Hematopoietic multipotent progenitor cell treated with erythropoietin and hydrocortisone succinate and interleukin-3 and kit ligand, for 17 days (in vitro differentiated cells): ENCODE measurements at regions not wholly inside any gene's neighbourhood (a gene's known extent, or its start where the extent isn't known, plus 50 kb on each side); places are given as distances from the start of the nearest gene placed in this dataset.

ENCODE experiments used
- DNase-seq: peaks from one replicate; pipeline ENCODE4 v3.0.0-alpha.2; 2015; ENCODE audit warnings: low spot score

DNA sequence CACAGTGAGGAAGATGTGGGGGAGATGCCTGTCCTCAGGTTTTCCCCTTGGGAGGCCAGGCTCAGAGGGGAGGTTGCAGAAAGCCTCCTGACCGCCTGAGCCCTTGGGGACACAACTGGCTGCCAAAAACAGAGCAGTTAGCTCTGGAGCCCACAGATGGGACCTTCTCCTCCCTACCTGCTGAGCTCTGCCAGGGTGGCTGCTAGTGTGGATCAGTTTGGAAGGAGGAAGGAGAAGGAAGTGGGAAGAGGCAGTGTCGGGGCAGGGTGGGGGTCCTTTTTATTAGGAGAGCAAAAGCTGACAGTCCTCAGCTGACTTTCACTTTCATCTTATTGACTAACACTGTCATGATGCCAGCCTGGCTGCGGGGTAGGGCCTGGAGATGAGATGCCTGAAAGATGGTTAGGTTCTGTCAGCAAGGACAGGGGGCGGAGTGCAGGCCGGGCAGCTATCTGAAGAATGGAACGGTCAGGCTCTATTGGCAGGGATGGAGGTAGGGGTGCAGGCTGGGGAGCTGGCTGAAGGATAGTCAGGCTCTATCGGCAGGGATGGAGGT lies 188.5 kb upstream of the HDAC4 start:
- DNase-seq = no peak

DNA sequence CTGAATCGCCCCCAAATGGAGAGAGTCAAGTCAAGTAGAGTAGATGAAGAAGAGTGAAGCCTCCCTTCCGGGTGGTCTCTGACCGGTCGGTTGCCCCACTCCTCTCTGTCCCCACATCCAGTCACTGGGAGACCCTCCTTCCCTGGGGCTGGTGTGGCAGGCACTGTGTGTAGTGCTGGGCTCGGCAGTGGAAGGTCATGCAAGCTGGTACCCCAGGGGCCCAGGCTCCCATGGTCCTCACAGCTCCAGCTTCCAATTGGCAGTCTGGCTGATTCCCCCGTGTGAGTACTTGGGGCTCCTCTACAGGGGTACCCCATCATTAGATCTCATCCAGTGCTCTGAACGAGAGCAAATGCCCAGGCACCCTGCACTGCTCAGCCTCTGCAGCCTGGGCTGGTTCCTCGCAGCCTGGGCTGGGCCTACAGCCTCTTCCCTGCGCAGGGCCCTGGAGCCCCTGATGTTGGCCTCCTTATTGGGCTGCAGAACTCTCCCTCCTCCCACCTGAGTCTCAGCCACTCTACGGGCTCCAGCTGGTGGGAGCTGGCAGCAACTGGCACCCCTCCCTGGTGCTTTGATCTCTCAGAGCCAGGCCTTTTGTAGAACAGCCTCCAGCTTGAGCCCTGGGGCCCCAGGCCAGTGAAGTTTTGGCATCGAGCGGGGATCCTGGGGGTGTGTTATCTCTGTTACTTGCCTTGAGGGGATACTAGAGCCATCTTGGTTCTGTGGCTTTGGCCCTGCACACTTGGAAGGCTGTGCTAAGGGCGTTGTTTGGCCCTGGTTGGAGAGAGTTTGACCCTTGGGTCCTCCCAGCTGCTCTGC lies 187.8 kb upstream of the HDAC4 start:
- DNase-seq = no peak

DNA sequence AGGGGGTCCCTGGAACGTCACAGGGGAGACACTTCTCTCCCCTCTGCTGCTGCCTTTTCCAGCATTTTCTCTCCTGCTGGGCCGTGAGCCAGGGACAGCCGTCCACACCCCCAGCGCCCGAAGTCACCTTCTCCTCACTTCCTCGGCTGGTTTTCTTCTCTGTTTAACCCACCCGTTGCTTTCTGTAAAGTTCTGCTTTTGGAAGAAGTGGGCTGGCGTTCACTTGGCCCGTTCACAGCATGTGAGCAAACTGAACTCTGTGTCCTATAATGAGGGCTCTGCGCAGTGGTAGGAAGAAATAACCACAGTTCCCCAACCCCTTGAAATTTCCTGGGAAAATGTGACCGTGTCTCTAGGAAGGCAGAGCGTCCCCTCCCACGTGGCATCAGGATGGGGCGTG lies 187.0 kb upstream of the HDAC4 start:
- no peak for DNase-seq

DNA sequence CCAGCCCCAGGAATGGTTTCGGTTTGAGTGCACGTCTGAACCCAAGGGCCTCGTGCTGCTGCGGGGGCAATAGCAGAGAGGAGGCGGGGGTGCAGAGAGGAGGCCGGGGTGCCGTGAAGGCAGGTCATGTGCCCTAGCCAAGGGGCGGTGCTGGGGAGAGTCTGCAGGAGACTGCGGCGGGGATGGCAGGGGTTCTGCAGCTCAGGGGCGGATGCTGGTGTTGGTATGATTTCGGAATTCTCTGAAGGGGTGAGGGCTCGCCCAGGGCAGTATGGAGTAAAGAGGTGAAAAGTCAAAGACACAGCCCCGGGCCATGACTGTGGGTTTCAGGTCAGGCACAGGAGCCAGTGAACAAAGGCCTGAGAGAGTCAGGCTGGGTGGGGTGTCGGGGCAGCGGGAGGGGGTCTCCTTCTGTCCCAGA lies 186.5 kb upstream of the HDAC4 start:
- DNase-seq = no peak

DNA sequence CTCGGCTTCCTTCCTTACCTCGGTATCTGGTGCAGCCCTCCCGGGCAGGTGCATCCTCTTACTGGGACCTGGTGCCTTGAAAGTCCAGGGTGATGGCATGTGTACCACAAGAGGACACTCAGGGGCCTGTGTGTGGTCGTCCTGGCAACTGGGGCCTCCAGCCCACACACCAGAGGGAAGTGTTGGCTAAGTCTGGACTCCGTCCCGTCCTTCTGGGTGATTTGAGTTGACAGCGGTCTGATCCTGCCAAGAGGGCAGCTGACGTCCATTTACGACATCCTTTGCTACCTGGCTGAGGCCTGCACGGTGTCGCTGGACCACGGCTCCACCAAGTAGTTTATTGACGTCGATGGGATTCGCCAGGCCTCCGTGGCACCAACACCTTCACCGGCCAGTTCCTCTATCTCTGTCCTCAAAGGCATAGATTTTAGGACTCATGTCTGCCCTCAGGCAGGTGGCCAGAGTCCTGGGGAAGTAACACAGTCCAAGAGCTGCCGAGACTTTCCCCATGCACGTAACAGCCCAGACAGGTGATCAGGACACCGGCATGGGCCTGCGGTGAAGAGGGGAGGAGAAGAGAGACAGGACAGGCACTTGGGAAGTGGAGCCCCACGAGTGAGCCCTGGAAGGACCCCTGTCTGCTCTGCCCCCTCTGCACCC lies 186.0 kb upstream of the HDAC4 start:
- DNase-seq = no peak

DNA sequence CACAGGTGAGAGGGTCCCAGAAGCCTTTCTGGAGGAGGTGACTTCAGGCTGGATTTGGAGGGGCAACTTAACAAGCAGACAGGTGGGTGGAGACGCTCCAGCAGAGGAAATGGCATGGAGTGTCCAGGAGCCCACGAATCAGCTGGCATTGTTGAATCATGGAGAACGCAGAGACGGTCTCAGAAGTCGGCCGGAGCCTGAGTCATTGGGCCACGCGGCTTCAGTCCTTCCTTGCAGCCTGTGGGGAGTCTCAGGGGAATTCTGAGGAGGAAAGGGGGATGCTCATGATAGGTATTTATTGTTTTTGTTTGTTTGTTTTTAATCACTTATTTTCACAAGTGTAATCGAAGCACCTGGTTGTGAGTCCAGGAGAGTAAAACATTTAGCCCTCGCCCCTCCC lies 184.6 kb upstream of the HDAC4 start:
- DNase-seq = no peak

DNA sequence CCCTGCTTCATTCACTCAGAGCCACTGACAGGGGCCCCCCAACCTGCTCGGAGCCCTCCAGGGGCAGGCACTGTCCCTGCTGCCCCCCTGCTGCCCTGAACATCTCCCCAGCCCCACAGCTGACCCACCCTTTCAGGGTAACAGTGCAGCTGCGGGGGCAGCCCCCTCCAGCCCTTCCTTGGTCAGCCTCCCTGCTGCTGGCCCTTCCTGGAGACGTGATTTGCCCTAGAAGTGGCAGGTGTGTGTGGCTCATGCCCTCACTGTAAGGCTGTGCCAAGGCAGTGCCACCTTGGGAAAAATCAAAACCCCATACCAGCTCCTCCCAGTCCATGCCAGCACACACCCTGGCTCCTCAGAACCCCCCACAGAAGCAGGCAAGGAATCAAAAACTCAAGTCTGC lies 184.2 kb upstream of the HDAC4 start:
- no peak for DNase-seq

DNA sequence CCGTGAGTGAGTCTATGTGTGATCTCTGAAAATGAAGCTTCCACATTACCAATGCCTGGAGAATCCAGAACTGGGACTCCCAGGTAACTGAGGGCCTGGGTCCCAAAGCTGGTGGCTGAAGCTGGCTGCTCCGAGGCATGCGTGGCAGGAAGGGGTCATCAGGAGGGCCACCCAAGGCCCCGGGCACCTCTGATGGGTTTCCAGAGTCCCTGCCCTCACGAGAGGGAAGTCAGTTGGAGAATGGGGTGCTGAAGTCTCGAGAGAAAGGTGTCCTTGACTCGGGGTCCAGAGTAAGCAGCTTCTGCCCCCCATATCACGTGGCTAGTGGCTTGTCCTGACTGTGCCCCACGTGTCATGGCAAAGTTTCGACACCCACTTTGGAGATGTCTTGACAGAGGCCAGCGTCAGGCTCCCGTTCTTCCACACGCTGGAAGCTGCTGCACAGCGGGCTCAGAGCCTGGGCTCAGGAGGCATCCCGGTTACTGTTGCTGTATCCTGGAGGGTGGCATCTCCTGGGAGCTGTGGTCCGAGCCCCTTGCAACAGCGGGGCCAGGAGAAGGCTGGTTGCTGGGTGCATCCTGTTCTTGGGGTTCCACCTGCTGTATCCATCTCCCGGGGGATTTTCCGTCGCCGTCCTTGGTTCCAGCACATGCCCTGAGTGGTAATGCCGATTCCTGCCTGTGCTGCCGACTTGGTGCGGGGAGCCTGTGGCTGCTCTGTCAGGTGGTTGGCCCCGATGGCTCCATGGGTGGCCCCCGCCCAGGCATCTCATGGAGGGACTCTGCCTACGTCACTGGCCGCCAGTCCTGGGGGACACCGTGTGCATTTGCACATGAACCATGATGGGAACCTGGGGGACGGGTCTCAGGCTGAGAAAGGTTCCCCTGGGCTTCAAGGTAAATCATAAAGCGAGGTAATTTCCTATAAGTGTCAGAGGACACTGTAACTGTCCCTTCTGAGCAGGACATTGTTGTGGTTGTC lies 183.3 kb upstream of the HDAC4 start:
- no peak for DNase-seq

DNA sequence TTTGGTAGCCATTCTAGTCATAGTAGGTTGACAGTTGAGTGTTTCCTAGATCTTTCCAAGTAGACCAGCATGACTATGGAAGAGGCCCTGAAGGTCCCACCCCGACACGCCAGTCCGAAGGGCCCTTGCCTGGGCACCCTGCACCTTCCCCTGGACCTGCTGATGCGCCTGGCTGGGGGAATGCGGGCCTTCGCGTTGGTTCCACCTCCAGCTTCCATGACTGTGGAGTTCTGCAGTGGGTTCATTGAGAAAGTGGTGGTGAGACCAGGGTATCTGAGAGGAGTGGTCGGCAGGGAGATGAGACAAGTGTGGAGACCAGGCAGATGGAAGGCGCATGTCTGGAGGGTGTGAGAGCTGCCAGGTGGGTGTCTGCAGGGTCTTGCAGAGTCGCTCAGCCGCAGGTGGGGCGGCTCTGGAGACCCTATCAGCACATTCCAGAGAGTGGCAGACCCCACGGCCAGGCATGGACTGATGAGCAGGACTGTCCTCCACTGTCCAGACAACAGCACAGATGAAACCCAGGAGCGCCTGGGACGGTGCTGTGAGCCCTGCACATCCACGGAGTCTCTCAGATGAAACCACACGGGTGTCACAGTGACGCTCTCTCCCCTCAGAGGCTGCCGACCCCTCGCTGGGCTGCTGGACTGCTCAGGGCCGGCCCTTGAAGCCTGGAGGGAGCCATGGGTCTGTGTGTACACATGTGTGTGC lies 182.5 kb upstream of the HDAC4 start:
- DNase-seq = no peak

DNA sequence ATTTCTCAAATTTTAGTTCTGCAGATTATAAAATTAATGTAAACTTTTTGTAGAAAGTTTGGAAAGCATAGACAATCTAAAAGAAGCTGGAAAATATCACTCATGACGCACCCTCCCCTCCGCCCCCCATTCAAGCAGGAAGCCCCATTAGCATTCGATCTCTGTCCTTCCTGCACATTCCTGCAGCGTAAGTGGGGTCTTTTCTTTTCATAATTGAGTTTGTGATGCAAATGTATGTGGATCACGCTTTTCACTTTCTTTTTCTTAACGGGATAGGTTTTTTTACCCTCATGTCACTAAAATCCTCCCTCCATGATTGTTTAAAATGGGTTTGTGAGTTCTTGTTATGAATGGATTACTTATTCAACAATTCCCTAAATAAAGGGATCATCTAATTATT lies 181.7 kb upstream of the HDAC4 start:
- DNase-seq = no peak

DNA sequence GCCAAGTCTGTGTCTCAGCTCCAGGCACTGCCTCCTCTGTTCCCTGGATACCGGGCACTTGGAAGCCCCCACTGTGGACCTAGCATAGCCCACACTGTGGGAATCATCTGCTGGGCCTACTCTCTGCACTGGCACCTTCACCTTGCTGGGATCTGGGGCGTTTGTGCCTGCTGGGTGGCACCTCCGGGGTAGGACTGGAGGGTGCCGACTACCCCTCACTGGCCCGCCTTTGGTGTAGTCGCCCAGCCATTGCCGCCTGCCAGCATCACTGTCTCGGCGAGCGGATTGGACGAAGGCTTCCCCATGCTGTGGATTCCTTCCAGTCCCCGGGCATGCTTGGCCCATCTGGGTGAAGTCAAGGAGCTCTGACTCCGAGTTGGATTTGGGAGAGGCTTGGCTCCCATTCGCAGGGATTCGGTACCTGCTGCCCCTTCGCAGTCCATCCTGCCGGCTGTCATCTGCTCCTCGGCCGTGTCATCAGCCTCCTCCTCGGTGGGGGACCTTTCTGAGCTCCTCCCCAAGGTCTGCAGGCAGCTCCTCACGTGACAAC lies 180.6 kb upstream of the HDAC4 start:
- no peak for DNase-seq

DNA sequence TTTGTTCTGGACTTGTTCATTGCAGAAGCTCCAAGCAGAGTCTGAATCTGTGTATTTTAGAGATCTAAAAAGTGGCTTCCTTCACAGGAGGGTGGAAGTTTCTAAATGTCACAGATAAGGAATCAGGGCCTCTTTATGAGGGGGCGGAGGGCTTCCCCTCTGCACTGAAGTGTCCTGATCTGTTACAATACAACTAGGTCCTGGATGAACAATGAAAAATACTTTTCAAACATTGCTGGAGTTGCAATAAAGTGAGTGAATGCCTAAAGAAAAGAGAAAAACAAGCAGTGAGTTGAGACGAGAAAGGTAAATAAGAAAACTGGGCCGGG lies 179.3 kb upstream of the HDAC4 start:
- no peak for DNase-seq

DNA sequence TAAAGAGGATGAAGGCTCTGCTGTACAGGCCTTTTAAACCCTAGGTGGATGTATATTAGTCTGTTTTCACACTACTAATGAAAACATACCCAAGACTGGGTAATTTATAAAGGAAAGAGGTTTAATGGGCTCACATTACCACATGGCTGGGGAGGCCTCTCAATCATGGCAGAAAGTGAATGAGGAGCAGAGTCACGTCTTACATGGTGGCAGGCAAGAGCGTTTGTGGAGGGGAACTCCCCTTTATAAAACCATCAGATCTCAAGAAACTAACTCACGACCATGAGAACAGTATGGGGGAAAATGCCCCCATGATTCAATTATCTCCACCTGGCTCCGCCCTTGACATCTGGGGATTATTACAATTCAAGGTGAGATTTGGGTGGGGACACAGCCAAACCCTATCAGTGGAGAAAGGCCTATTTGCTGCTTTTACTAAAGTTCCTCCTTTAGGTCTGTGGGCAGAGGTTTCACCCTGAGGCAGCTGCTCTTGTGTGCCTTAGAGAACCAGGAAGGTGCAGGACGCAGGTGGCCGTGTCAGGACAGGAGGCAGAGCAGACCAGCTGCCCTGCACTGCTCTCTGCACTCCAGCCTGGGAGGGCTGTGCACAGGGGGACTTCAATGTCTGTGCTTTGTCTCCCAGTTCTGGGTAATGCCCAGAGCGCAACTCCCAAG lies 178.8 kb upstream of the HDAC4 start:
- no peak for DNase-seq

DNA sequence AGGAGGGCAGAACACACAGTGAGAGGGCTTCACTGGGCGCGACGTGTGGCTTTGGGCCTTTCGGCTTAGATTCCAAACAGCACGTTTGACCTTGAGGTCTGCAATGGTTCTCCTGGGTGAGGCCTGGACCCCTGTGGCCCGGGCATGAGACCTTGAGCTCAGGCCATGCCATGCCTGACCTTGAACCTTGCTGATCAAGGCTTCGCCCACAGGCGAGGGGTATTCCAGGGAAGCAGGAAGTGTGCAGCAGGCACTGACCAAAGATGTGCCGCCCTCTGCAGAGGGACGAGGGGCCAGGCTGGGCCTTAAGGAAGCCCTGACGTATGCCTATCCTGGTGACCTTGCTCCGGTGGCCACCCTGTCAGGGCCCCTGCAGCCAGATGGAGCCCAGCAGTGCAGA lies 178.3 kb upstream of the HDAC4 start:
- no peak for DNase-seq

DNA sequence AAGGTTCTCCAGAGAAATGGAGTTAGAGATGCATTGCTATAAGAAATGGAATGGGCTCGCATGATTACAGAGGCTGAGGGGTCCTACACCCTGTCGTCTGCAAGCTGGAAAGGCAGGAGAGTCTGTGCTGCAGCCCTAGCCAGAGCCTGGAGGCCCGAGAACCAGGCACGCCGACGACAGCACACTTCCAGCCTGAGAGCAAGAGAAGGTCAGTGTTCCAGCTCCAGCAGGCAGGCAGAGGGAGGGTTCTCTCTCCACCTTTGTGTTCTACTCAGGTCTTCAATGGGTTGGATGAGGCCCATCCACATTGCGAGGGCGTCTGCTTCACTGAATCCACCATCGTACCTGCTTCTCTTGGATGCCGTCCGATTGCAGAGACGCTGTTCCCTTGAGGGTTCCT lies 177.6 kb upstream of the HDAC4 start:
- DNase-seq = no peak

DNA sequence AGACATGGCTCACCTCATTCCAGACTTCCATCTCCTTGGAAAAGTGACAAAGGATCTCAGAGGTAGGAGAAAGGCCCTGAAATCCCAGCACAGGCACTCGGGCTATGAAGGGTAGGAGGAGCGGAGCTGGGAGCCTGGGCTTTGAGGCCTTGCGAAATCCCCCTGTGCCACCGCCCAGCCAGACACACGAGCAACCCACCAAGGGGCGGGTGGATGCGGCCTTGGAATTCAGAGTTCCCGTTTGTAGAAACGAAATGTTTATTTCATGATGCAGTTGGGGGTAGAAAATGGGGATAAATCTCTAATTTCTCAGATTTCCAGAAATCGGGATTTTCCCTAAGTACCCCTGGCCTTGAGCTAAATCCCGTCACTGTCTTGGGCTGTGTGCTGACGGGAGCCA lies 177.1 kb upstream of the HDAC4 start:
- no peak for DNase-seq

DNA sequence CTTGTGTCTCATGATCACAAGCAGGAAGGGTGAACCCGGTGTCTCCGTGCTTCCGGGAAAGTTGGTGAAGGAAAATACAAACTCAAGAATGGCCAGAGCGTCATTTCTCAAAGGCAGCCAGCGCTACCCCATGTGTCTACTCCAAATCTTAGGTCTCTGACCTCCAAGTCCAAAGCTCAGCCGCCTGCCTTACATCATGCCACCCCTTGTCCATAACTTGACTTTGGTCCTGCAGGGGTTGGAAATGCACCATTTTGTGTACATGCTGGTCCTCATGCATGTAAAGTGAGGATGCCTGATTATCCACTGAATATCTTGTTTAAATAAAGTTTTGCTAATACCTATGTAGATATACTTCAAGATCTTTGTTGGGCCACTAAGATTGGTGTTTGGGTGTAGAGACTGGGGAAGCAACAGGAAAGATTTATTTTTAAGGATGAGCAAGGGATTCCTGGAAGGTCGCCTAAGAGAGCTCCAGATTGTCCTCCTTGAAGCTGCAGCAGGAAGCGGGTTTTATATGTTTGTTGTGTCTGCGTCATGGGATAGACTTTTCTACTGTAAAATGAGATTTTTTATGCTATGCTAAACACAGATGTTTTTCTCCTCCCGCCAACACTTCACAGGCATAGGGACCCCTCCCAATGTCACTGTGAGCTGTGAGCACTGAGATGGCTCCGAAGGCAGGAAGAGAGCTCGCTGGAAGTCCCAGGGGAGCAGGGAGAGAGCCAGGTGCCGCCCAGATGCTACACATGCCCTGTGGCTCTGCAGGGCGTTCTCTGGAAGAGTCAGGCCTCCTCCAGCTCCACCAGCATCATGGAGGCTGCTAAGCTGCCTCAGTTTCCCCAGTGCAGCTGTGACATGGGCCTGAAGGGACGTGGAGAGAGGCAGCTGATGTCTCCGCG lies 176.2 kb upstream of the HDAC4 start:
- DNase-seq = no peak

DNA sequence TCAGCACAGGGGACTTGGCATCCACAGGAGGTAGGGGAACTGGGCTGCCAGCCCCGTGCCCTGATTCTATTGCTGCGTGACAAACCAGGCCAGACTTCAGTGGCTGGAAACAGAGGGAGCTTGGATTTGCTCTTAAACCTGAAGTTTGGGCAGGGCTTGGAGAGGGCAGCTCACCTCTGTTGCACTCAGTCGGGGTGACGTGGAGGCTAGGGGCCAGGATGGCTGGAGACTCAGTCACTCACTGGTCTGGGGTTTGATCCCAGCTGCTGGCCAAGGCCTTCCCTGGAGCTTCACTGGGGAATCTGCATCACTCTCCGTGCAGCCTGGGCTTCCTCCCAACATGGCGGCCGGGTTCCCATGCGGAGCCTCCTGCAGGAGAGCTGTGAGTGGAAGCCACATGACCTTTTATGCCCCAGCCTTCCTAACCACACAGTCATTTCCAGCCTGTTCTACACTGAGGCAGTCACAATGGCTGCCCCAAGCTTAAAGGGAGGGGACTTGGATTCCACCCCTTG lies 175.2 kb upstream of the HDAC4 start:
- DNase-seq = no peak

DNA sequence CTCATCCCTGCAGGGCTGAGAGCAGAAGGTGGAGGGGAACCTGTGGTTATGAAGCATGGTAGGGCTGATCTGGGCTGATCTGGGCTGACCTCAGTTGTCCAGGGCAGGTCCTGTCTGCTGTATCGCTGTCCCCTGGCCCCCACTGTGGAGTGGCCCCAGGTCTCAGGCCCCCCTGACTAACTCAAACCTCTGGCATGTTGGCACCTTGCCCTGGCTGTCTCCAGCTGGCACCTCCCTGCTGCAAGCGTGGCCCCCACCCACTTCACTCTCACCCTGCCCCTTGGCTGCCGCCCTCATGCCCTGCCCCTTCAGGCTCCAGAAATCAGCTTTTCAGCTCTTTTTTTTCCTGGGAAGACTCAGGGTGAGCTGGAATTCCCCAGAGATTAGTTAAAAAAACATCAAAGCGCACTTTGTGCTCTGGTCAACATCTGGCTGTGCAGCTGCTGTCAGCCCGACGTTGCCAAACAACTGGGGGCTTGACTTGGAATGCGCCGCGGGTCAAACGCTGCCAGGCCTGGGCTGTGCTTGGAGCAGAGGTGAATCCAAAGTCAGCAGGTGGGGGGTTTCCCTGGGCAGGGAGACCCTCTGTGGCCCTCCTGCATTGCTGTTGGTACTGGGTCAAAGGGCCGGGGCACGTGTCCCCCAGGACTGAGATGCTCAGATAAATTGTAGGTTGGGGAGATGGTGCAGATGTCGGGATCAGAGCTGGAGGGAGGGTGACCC lies 173.8 kb upstream of the HDAC4 start:
- DNase-seq = no peak
